ENCODE measurements at regions not wholly inside any gene's neighbourhood (a gene's known extent, or its start where the extent isn't known, plus 50 kb on each side); places are given as distances from the start of the nearest gene placed in this dataset.

- intact Hi-C loops (cut with DNase I): no loop called here
- TF ChIP-seq CTCF (IDR thresholded peaks at IDR 0.05) (no peak), POLR2A (IDR thresholded peaks at IDR 0.05) (no peak)
Measured at GRCh38 chr14:86627080-86627479, 1097.1 kb downstream of the FLRT2 start.

GRCh38 chr14:86626530-86626929 lies 1096.6 kb downstream of the FLRT2 start:
- peaks cover 0 to 5% (median 0%) of the 10 kb centered on the region in 3 donors for H3K9me3 ChIP-seq
- H3K27me3 ChIP-seq: no peaks in the 10 kb centered on the region
- WGBS, 2 donors: 52 to 84% methylated on average over 3 of the region's 3 CpGs
- no peaks in the 10 kb centered on the region for H3K36me3 ChIP-seq
- no peak overlapping the region for H3K4me3 ChIP-seq
- DNase-seq: no peak
- H3K27ac ChIP-seq: no peak overlapping the region
- no peak for TF ChIP-seq CTCF (IDR thresholded peaks at IDR 0.05)
- no peak for TF ChIP-seq POLR2A (IDR thresholded peaks at IDR 0.05)
- no peaks in the 10 kb centered on the region for H3K4me1 ChIP-seq
- intact Hi-C loops (cut with DNase I): no loop called here

More at GRCh38 chr14:86627080-86627479, 1097.1 kb downstream of the FLRT2 start:
- Histone ChIP-seq H3K27me3 (no peaks in the 10 kb centered on the region), H3K4me1 (no peaks in the 10 kb centered on the region), H3K27ac (no peak overlapping the region), H3K36me3 (no peaks in the 10 kb centered on the region), H3K4me3 (no peak overlapping the region), H3K9me3 (peaks cover 0 to 5% (median 0%) of the 10 kb centered on the region in 3 donors)
- no peak for DNase-seq

- no peak overlapping the region for H3K4me3 ChIP-seq
- H3K27ac ChIP-seq: no peak overlapping the region
- DNase-seq: no peak
- H3K9me3 ChIP-seq: peaks cover 0 to 5% (median 0%) of the 10 kb centered on the region in 3 donors
- intact Hi-C loops (cut with DNase I): no loop called here
- no peaks in the 10 kb centered on the region for H3K4me1 ChIP-seq
- H3K27me3 ChIP-seq: no peaks in the 10 kb centered on the region
- TF ChIP-seq CTCF (IDR thresholded peaks at IDR 0.05) (no peak), POLR2A (IDR thresholded peaks at IDR 0.05) (no peak)
- H3K36me3 ChIP-seq: no peaks in the 10 kb centered on the region
Measured at GRCh38 chr14:86625637-86626036, 1095.7 kb downstream of the FLRT2 start.

- H3K4me3 ChIP-seq: no peak overlapping the region
- no peak overlapping the region for H3K27ac ChIP-seq
- no peaks in the 10 kb centered on the region for H3K36me3 ChIP-seq
- H3K4me1 ChIP-seq: no peaks in the 10 kb centered on the region
- H3K9me3 ChIP-seq: peaks cover 0 to 5% (median 0%) of the 10 kb centered on the region in 3 donors
- TF ChIP-seq CTCF (IDR thresholded peaks at IDR 0.05) (no peak), POLR2A (IDR thresholded peaks at IDR 0.05) (no peak)
- 67 to 69% methylated on average over 2 of the region's 2 CpGs for WGBS, 2 donors
- intact Hi-C loops (cut with DNase I): no loop called here
- no peak for DNase-seq
- H3K27me3 ChIP-seq: no peaks in the 10 kb centered on the region
Measured at GRCh38 chr14:86619726-86620125, 1089.8 kb downstream of the FLRT2 start.

- Histone ChIP-seq H3K27ac (no peak overlapping the region), H3K27me3 (no peaks in the 10 kb centered on the region), H3K9me3 (no peaks in the 10 kb centered on the region), H3K4me3 (no peak overlapping the region), H3K36me3 (no peaks in the 10 kb centered on the region), H3K4me1 (no peaks in the 10 kb centered on the region)
- DNase-seq: no peak
- intact Hi-C loops (cut with DNase I): no loop called here
- TF ChIP-seq POLR2A (IDR thresholded peaks at IDR 0.05): no peak
- no peak for TF ChIP-seq CTCF (IDR thresholded peaks at IDR 0.05)
- WGBS, 2 donors: 35 to 38% methylated on average over 1 of the region's 1 CpG
Measured at GRCh38 chr14:86613786-86614185, 1083.8 kb downstream of the FLRT2 start.

All from esophagus squamous epithelium (tissue), 5 donors.